Muscle of back (tissue), 3 donors: ENCODE measurements at regions not wholly inside any gene's neighbourhood (a gene's known extent, or its start where the extent isn't known, plus 50 kb on each side); places are given as distances from the start of the nearest gene placed in this dataset.
A peak's percentile ranks its signal among the peaks of the same experiment; 100 is the strongest.

Source experiments
- DNase-seq, 3 donors: peaks; one replicate each; pipeline versions ENCODE4 v3.0.0 to v3.0.0-alpha.2; 2013

- no peak for DNase-seq
Observed at GRCh38 chr1:203926025-203926540, 64.7 kb downstream of the SNRPE start.

GRCh38 chr1:203929741-203930309, 68.4 kb downstream of the SNRPE start:
- no peak for DNase-seq

- DNase-seq = no peak
Observed at GRCh38 chr1:203930342-203930741, 68.9 kb downstream of the SNRPE start.

- DNase-seq = no peak
Observed at GRCh38 chr1:203931953-203932352, 70.6 kb downstream of the SNRPE start.

GRCh38 chr1:203932556-203932955, 71.2 kb downstream of the SNRPE start:
- DNase-seq = no peak

- DNase-seq = no peak
Observed at GRCh38 chr1:203934027-203934426, 72.6 kb downstream of the SNRPE start.

GRCh38 chr1:203934651-203935050, 73.3 kb downstream of the SNRPE start:
- no peak for DNase-seq

- no peak for DNase-seq
Observed at GRCh38 chr1:203935321-203935720, 73.9 kb downstream of the SNRPE start.

GRCh38 chr1:203937678-203938330, 76.4 kb downstream of the SNRPE start:
- DNase-seq = no peak

GRCh38 chr1:203944651-203945404, 83.4 kb downstream of the SNRPE start:
- no peak for DNase-seq

- no peak for DNase-seq
Observed at GRCh38 chr1:203954293-203954692, 92.9 kb downstream of the SNRPE start.

- no peak for DNase-seq
Observed at GRCh38 chr1:203954788-203955552, 93.6 kb downstream of the SNRPE start.

- no peak for DNase-seq
Observed at GRCh38 chr1:203968761-203969160, 104.2 kb upstream of the SOX13 start.

- DNase-seq = no peak
Observed at GRCh38 chr1:203969846-203970245, 103.1 kb upstream of the SOX13 start.

- DNase-seq = no peak
Observed at GRCh38 chr1:203985044-203985443, 87.9 kb upstream of the SOX13 start.

- DNase-seq = no peak
Observed at GRCh38 chr1:203985676-203986075, 87.2 kb upstream of the SOX13 start.

- no peak for DNase-seq
Observed at GRCh38 chr1:203986887-203987461, 85.9 kb upstream of the SOX13 start.

GRCh38 chr1:203990118-203990517, 82.8 kb upstream of the SOX13 start:
- DNase-seq = no peak

GRCh38 chr1:203992440-203992839, 80.5 kb upstream of the SOX13 start:
- DNase-seq = peak in 1 of 3 donors; percentile 17

GRCh38 chr1:203993256-203993655, 79.7 kb upstream of the SOX13 start:
- DNase-seq = no peak

GRCh38 chr1:203995228-203995627, 77.7 kb upstream of the SOX13 start:
- DNase-seq = peak; percentile 15 to 78 (median 73)

GRCh38 chr1:203996126-203996525, 76.8 kb upstream of the SOX13 start:
- DNase-seq = no peak
